ENCODE measurements at regions not wholly inside any gene's neighbourhood (a gene's known extent, or its start where the extent isn't known, plus 50 kb on each side); places are given as distances from the start of the nearest gene placed in this dataset.

GRCh38 chr1:78377356-78377928 lies 113.3 kb upstream of the PTGFR start:
- BruUV-seq (replicated peaks): no TSS peak
- Mint-ChIP-seq H3K4me3 (ENCODE audit: unreplicated experiment) (no peak overlapping the region), H3K4me1 (ENCODE audit: insufficient read depth, unreplicated experiment) (peaks cover 9% of the 10 kb centered on the region), H3K27ac (ENCODE audit: low read depth, unreplicated experiment) (no peak overlapping the region), H3K27me3 (ENCODE audit: insufficient read depth, unreplicated experiment) (no peaks in the 10 kb centered on the region), H3K36me3 (ENCODE audit: insufficient read depth, unreplicated experiment) (no peaks in the 10 kb centered on the region), H3K9me3 (ENCODE audit: unreplicated experiment) (no peaks in the 10 kb centered on the region)
- no peak for TF ChIP-seq CTCF (IDR thresholded peaks at IDR 0.05; ENCODE audit: unreplicated experiment)
- ChIA-PET CTCF (interaction anchor here (0.6 to 1.2 kb wide), 2 partner anchors 228 to 232 kb away, joined by 3 read pairs; no protein-coding TSS in a partner anchor), POLR2A (interaction anchor here (0.6 to 1.1 kb wide), 3 partner anchors 46 to 1194 kb away, joined by 3 read pairs; no protein-coding TSS in a partner anchor)
- intact Hi-C loops (cut with micrococcal nuclease): loop anchor here (10.0 kb wide), 1 partner anchor 153 kb away; no protein-coding TSS in a partner anchor
- peak; percentile 58 for DNase-seq (ENCODE audit: unreplicated experiment)

GRCh38 chr1:78383923-78384322 lies 106.9 kb upstream of the PTGFR start:
- BruUV-seq (replicated peaks): no TSS peak
- no peak for DNase-seq (ENCODE audit: unreplicated experiment)
- Mint-ChIP-seq H3K9me3 (ENCODE audit: unreplicated experiment) (no peaks in the 10 kb centered on the region), H3K27ac (ENCODE audit: low read depth, unreplicated experiment) (no peak overlapping the region), H3K4me3 (ENCODE audit: unreplicated experiment) (no peak overlapping the region), H3K4me1 (ENCODE audit: insufficient read depth, unreplicated experiment) (no peaks in the 10 kb centered on the region), H3K36me3 (ENCODE audit: insufficient read depth, unreplicated experiment) (no peaks in the 10 kb centered on the region), H3K27me3 (ENCODE audit: insufficient read depth, unreplicated experiment) (no peaks in the 10 kb centered on the region)
- TF ChIP-seq CTCF (IDR thresholded peaks at IDR 0.05; ENCODE audit: unreplicated experiment): no peak
- ChIA-PET POLR2A (no interaction called here), CTCF (no interaction called here)
- intact Hi-C loops (cut with micrococcal nuclease): no loop called here

GRCh38 chr1:78385744-78386462 lies 104.9 kb upstream of the PTGFR start:
- CTCF ChIA-PET: no interaction called here
- BruUV-seq (replicated peaks): no TSS peak
- Mint-ChIP-seq H3K27ac (ENCODE audit: low read depth, unreplicated experiment) (no peak overlapping the region), H3K4me1 (ENCODE audit: insufficient read depth, unreplicated experiment) (no peaks in the 10 kb centered on the region), H3K36me3 (ENCODE audit: insufficient read depth, unreplicated experiment) (no peaks in the 10 kb centered on the region), H3K4me3 (ENCODE audit: unreplicated experiment) (no peak overlapping the region), H3K9me3 (ENCODE audit: unreplicated experiment) (no peaks in the 10 kb centered on the region), H3K27me3 (ENCODE audit: insufficient read depth, unreplicated experiment) (no peaks in the 10 kb centered on the region)
- intact Hi-C loops (cut with micrococcal nuclease): no loop called here
- POLR2A ChIA-PET: interaction anchor here (1.7 kb wide), 1 partner anchor 16 kb away, joined by 6 read pairs; no protein-coding TSS in a partner anchor
- TF ChIP-seq CTCF (IDR thresholded peaks at IDR 0.05; ENCODE audit: unreplicated experiment): no peak
- no peak for DNase-seq (ENCODE audit: unreplicated experiment)

- ChIA-PET POLR2A (interaction anchor here (1.7 kb wide), 1 partner anchor 17 kb away, joined by 6 read pairs; no protein-coding TSS in a partner anchor), CTCF (interaction anchor here (0.5 to 0.7 kb wide), 2 partner anchors 41 to 704 kb away, joined by 3 to 4 read pairs; no protein-coding TSS in a partner anchor)
- no peaks in the 10 kb centered on the region for H3K4me1 Mint-ChIP-seq (ENCODE audit: insufficient read depth, unreplicated experiment)
- intact Hi-C loops (cut with micrococcal nuclease): no loop called here
- no peak overlapping the region for H3K4me3 Mint-ChIP-seq (ENCODE audit: unreplicated experiment)
- no TSS peak for BruUV-seq (replicated peaks)
- H3K9me3 Mint-ChIP-seq (ENCODE audit: unreplicated experiment): peaks cover 3% of the 10 kb centered on the region
- no peak for DNase-seq (ENCODE audit: unreplicated experiment)
- no peak overlapping the region for H3K27ac Mint-ChIP-seq (ENCODE audit: low read depth, unreplicated experiment)
- no peak for TF ChIP-seq CTCF (IDR thresholded peaks at IDR 0.05; ENCODE audit: unreplicated experiment)
- H3K36me3 Mint-ChIP-seq (ENCODE audit: insufficient read depth, unreplicated experiment): no peaks in the 10 kb centered on the region
- H3K27me3 Mint-ChIP-seq (ENCODE audit: insufficient read depth, unreplicated experiment): no peaks in the 10 kb centered on the region
Observed at GRCh38 chr1:78387201-78387600, 103.6 kb upstream of the PTGFR start.
